Globus pallidus (tissue), 1 donor: ENCODE measurements at regions not wholly inside any gene's neighbourhood (a gene's known extent, or its start where the extent isn't known, plus 50 kb on each side); places are given as distances from the start of the nearest gene placed in this dataset.

ENCODE experiments used
- DNase-seq: peaks from one replicate; pipeline ENCODE4 v3.0.0-alpha.2; 2015; ENCODE audit warnings: low spot score

DNA sequence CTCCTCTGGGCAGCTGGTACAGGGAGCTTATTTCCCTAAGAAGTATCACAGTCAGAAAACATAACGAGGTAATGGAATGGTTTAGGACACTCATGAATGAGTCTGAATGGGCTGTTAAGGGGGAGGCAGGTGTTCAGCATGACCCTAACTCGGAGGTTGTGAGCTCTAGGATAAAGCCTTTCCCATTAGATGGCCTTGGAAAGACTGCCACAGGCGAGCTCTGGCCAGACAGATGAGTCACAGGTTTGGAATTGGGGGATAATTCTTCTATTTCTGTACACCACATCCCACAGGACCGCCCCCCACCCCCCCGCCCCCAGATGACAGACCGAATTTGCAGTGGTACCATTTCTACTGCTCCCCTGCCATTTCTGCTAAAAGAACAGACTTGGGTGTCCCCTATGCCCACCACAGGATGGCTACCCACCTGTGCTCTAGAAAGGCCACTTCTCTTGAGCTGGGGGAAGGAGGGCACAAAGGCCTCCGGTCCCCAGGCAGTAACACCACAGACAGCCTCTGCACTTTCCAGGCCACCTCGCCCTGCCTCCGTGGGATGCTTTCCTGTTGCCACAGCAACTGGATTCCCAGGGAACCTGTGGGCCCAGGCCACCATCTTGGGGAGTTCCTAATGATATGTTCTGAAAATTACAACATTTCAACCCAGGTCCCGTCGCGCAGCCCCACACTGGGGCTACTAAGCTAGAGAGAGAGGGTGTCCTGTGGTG is 76.7 kb downstream of the TRIM29 start:
- no peak for DNase-seq

DNA sequence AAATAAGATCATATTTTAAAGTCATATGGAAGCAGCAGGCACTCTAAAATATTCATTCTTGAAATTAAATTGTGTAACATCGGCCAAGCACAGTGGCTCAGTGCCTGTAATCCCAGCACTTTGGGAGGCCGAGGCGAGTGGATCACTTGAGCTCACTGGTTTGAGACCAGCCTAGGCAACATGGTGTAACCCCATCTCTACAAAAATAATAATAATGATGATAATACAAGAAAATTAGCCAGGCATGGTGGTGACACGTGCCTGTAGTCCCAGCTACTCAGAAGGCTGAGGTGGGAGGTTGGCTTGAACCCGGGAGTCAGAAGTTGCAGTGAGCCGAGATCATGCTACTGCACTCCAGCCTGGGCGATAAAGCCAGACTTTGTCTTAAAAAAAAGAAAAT is 77.4 kb downstream of the TRIM29 start:
- DNase-seq: no peak

DNA sequence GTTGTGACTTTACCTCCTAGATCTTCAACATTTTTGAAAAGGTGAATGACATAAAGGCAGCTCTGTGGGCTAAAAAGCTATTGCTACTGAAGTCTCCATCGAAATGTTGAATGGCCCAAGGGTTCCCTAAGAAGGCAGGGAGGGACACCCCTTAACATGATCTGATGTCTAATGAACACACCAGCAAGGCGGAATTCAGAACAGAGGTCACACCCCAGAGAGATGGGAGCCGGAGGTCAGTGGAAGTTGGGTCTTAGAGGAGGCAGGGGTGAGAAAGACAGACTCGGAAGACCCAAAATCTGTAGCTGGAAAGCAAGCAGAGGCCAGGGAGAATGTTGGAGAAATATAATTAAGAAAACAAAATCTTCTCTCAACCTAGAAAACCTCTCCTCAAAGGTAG is 79.0 kb downstream of the TRIM29 start:
- no peak for DNase-seq

DNA sequence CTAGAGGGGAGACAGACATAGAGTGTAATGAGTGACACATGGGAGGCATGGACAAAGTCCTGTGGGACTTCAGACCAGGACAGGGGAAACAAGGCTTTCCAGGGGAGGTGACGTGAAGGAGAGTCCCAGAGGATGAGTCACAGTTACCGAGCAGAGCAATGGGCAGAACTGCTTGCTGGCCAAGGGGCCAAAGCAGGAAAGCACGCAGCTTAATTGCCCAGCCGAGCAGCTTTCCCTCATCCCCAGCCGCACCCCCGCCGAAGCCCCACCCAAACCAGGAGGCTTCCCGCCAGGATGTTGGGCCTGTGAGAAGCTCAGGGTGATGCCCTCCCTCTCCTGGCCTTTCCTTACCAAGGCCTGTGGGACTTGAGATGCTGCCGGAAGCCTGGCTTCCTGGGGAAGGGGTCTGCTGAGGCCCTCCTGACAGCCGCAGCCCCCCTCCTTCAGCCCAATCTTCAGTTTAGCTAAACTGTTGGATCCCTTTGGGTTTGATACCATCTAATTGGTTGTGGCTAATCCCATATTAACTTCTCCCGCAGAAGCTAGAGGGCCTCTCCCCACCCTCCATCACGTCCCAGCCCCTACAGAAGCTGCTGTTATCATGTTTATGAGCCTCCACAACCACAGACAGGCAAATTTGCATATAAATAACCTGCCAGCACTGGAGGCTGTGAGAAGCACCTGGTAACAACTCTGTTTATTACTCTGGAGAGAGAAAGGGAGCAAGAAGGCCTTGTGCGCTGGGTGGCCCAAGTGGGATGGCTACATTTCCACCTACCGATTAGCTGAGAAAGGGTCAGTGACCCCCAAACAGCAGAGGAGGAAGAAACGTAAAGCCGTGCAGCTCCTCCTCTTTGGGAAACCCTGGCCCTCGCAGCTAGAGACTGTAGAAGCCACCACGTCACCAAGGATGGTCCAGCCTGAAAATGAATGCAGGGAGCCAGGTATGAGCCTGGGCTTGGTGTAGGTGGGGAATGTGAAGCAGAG is 80.0 kb downstream of the TRIM29 start:
- no peak for DNase-seq

DNA sequence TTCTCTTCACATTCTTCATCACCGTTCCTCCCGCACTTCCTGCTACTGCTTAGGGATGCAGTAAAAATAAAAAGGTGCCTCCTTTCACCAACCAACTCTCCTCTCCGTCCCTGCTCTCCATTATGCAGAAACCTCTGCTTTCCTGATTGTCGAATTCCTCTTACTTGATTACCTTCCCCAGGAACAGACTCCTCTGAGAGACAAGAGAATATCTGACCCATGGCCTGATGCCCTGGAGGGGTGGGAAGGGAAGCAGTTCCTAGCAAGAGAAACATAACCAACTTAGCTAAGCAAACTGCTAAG is 80.9 kb downstream of the TRIM29 start:
- no peak for DNase-seq

DNA sequence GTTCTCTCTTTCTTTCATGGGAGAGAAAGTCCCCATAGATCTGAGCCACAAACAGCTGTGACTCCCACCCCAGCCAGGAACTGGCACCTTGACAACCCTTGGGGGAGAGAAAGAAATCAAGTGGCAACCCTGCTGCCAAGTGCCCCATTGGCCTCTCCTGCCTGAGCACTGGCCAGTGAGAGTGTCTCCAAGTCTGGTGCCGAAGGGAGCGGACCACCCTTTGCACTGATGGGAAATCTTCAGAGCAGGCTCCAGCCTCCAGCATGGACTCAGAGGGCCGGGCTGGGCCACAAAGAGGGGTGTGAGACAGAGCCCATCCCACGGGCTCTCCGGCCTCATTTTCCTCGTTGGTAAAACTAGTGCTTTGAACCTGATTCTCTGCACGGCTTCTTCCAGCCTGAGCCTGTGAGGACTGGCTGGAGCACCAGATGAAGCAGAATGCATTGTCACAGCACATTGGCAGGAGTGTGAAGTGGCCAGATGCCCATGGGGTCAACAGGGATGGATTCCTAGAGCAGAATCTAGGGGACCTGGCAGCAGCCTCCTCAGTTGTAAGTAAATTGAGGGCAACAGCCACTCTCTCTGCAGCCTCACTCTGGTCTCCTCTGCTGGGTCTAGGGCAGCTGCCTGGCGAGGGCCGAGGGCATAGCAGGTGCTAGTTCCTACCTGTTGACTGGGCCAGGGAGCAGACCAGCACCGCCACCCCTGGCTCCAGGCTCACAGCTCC is 81.4 kb downstream of the TRIM29 start:
- no peak for DNase-seq

DNA sequence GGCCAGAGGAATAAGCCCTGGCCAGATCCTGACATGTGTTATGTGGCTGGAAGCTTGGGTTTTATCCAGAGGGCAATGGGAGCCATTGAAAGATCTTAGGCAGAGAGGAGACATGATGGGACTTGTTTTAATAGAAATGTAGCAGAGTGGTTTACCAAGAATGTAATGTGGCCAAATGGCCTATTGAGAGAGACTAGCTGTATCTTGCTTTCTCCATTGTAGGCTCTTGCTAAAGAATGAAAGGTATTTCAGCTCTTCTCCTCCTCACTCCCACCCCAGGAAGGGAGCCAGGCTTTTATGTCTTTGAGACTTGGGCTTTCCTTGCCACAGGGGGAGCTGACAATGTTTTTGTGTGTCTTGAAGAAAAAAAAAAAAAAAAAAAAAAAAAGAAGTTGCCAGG is 82.3 kb downstream of the TRIM29 start:
- no peak for DNase-seq

DNA sequence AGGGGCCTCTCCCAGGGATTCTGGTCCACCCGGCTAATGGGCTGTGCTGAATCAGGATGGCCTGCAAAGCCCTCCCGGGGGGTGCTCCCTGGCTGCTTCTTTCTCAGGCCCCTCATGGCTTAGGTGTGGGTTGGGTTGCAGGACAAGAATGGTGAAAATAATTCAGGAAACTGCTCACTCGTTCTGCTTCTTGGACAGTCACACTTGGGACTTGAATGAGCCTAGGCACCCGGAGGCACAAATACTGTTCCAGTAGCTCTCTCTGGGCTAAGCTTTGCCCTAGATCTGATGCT is 83.2 kb downstream of the TRIM29 start:
- DNase-seq: no peak

DNA sequence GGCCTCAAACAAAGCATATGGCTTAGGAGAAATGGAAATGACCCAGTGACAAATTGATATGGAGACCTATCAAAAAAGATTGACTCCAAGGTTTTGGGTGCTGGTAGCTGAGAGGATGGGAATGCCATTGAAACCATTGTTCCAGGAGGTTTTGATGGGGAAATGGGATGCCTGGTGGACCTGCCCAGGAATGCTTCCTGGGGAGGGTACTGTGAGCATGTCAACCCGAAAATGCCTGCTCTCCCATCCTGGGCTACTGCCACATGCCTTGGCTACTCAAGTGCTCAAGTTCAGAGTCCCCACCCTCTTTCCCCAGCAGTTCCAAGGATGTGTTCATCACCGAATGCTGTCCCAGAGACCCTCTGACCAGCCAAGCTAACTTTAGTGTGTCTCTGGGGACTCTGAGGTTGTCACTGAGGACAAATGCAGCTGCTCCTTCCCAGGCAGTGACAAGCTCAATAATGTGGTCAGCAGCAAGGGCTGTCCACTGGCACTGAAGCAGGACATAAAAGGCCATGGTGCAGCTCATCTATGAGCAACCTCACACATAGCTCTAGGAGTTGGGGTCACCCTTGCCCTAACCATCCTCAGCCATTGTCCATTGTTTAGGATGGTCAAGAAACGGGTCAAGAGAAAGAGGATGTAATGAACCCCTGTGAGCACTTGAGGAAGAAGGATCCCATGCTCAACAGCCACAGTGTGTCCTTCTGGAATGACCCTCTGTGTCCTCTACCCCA is 83.7 kb downstream of the TRIM29 start:
- DNase-seq: no peak

DNA sequence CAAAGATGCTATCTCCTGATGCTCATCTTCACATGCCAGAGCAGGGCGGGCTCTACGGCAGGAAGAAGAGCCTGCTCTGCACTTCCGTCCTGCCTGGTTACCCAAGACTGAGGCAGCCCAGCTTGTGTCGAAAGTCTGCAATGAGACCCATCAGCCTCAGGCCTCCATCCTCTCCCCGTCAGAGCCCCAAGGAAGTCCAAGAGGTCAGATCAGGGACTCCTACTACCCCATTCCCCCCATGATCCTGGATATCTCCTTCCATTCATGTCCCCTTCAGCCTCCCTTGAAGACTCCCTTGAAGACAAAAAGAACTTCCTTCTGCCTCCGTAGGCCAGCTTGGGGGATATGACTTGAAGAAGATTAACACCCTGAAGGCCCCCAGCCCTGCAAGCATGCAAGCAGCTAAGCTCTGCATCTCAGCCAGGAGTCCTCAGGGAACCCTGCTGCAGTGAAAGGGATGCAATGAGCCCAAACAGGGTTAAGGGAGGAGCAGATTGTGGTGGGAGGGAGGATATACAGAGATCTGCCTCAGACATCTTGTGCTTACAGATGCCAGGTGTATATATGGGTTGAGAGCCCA is 85.6 kb downstream of the TRIM29 start:
- DNase-seq: no peak

DNA sequence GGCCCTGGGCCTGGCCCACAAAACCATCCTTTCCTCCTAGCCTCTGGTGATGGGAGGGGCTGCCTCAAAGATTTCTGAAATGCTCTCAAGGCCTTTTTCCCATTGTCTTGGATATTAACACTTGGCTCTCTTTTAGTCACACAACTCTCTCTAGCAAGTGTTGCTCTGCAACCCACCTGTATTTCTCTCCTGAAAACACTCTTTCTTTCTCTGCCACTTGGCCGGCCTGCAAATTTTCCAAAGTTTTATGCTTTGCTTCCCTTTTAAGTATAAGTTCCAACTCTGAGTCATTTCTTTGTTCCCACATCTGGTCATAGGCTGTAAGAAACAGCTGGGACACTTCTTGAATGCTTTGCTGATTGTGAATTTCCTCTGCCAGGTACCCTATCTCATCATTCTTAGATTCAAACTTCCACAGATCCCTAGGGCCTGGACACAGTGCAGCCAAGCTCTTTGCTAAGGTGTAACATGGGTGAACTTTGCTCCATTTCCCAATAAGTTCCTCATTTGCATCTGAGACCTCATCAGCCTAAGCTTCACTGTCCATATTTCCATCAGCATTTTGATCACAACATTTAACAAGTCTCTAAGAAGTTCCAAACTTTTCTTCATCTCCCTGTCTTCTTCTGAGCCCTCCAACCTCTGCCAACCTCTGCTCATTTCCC is 93.8 kb downstream of the TRIM29 start:
- no peak for DNase-seq

DNA sequence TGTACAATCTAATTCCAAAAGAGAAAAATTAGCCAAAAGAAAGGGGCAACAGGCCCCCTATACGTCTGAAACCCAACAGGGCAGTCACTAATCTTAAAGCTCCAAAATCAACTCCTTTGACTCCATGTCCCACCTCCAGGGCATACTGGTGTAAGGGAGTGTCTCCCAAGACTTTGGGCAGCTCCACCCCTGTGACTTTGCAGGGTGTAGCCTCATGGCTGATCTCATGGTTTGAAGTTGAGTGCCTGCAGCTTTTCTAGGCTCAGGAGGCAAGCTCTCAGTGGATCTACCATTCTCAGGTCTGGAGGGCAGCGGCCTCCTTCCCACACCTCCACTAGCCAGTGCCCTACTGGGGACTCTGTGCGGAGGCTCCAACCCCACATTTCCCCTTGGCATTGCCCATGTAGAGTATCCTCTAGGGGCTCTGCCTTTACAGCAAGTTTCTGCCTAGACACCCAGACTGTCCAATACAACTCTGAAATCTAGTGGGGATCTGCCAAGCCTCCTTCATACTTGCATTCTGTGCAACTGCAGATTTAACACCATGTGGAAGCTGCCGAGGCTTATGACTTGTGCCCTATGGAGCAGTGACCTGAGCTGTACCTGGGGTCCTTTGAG is 94.5 kb downstream of the TRIM29 start:
- no peak for DNase-seq

DNA sequence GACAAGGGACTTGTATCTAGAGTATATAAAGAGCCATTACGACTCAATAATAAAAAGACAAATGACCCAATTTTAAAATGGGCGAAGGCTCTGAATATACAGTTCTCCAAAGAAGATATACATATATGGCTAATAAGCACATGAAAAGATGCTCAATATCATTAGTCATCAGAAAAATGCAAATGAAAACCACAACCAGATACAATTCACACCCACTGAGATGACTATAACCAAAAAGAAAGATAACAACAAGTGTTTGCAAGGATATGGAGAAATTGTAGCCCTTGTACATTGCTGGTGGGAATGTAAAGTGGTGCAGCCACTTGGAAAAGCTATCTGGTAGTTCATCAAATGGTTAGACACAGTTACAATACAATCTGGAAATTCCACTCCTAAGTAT is 96.3 kb downstream of the TRIM29 start:
- no peak for DNase-seq

DNA sequence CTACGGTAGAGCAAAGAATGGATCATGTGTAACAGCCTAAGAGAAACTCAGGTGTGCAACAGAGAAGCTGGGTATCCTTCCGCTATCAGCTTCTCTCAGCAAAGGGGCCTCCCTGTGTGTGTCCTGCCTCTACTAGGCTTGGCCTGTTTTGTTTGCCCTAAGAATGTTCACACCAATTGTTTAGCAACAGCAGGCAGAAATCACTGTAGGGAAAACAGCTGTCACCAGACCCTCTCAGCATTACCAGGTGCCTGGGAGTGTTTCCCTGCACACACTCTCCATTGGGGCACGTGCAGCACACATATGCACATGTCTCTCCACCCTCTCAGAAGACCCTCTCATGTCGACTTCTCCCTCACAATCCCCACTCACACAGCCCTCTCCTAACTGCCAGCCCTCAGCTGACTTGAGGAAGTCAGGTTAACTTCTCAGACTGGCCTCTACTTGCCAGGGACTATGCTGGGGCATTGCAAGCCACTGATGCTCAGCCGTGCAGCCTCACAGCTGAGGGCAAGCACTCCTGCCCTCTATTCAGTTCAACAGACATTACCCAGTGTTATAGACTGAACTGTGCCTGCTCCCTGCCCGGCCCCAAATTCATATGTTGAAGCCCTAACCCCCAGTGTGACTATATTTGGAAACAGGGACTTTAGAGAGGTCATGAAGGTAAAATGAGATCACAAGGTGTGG is 97.6 kb downstream of the TRIM29 start:
- no peak for DNase-seq

DNA sequence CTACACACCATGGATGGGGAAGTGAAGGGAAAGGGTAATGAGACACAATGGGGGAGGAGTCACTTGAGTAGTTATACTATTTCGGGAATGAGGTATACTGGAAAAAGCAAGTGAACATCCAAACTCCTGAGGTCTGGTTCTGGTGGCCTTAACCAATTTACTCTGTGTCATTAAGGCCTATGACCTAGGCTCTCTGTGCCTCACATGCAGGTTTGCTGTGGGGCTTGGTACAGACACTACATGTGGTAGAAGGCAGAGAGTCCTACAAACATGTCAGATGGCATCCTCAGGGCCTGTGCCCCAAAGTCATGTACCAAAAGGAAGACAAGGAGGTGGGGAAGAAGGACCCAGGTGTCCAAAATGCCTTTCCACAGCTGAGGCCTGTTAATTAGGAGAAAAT is 98.9 kb downstream of the TRIM29 start:
- DNase-seq: no peak

DNA sequence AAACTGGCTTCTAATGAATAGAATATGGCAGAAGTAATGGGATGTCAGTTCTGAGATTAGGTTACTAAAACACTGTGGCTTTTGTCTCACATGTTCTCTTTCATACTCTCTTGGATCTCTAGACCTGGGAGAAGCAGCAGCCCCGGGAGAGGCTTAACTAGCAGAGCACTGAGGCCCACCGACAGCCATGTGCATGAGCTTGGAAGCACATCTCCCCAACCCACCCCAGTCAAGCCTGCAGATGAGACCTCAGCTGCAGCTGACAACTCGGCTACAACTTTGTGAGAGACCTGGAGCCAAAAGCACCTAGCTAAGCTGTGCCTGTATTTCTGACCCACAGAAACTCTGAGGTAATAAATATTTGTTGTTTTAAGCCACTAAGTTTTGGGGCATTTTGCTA is 100.8 kb downstream of the TRIM29 start:
- DNase-seq: no peak

DNA sequence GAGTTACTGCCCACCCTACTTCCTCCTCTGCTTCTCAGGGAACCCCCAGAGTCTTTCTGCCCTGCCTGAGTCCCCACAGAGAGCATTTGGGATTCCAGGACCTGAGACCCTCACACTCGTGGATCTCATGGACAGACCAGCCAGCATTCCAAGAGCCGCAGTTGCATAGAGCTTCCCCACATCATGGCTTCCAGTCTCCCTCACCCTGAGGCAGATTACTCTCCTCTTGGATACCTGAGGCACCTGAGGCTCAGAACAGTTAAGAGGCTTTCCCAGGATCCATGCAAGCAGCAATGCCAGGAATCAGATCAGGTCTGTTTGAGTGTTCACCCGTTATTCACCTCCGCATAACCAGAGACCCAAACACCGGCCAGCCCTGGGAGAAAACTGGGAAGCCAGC is 102.2 kb downstream of the TRIM29 start:
- no peak for DNase-seq

DNA sequence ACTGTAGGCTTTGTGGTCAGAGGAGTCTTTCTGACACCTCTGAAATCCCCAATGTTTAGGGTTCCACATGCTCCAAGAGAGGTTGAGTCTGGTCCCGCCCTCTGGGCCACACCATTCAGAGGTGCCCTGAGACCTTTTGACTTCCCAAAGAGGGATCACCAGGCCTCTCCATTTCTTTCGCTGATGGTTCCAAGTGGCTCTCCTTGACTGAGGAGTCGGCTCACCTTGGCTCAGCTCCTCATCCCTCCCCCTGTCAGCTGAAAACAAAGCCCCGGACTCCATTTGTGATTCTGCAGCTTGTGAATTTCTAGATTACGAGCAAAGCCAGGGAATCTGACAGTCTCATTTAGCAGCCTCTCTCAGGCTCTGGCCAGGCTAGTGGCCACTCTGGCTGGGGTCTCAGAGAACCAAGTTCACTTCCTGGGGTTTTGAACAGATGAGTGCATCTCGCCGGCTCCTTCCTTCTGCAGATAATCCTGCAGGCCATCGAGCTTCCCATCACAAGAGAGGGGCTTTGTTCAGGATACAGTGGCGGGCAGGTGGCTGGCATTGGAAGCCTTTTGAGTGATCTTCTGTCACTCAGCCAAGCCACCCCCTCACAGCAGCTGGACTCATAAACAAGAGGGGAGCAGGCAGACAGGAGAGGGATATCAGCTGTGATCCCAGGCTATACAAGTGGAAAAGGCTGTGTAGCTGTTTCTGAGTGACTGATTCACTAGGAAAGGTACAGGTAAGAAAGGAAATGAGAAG is 102.9 kb downstream of the TRIM29 start:
- DNase-seq: no peak

DNA sequence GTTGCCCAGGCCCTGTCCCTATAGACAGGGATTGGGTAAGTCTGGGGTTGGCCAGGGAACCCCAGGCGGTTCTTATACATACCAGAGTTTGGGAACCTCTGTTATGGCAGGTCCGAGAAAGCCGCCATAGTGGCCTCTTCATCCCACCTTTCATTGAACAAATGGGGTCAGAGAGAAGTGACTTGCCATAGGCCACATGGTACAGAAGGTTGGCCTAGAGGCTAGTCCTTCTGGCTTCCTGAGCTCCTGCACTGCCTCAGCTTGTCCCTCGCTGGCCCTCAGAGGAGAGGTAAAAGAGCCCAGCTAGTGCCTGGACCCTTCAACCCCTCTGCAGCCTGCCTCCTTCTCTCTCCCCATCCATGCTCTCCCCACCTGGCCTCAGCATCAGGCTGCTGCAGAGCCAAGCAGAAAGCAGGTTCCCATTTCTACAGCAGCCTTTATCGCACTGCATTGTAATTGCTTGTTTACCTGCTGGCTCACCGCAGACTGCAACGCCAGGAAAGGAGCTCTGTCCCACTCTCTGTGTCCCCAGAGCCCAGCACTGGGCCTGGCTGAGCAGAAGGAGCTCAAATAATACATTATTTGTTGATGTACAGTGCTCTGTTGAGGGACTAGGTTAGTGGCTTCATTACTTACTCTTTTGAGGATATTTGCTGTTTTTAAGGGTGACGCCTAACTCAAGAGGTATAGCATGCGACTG is 103.6 kb downstream of the TRIM29 start:
- no peak for DNase-seq
